ENCODE measurements at regions not wholly inside any gene's neighbourhood (a gene's known extent, or its start where the extent isn't known, plus 50 kb on each side); places are given as distances from the start of the nearest gene placed in this dataset. TPM values are rescaled to one million over a fixed set of nuclear protein-coding genes. Genes with fewer than 3 reads are reported as not detected.

Small RNA genes lying in the stretch of these regions (microRNA-seq; reads per million reads assigned to microRNA genes)
- gene MIR5087 (not detected), gene MIR6077 (not detected)
